ENCODE measurements at regions not wholly inside any gene's neighbourhood (a gene's known extent, or its start where the extent isn't known, plus 50 kb on each side); places are given as distances from the start of the nearest gene placed in this dataset.
A peak's percentile ranks its signal among the peaks of the same experiment; 100 is the strongest.

DNA sequence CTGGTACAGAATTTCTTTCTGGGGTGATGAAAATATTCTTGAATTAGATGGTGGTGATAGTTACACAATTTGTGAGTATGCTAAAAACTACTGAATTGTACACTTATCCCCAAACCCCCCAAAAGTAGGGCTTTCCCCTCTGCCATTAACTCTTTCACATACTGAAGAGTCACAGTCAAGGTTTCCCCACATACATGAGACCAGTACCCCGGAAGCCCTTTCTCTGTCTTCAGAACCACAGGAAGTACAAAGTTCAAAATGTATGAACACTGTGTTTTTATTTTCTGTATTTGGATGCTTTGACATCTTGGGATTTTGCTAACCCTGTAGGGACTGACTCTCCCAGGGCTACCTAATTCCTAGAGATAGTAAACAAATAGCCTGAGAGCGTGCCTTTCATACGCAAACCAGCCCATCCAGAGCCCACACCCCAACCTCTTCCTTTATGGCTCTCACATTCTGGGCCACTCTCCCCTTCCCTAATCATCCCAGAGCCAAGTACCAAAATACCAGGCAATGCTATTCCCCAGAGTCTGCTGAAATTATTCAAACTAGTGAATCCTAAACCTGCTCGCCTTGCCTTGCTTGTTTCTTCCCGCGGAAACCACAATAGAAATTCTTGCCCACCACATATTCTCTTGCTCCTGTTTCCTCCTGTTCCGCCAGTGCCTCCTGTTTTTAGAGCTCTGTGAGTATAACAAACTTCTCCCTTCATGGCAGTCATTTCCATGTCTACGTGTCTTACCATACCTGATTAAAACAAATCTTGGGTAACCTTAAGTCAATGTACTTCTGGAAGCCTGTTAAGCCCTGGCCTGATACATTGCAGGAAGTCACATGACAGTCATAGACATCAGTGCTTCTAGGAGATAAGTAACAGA, 524.8 kb downstream of the FUT8 start:
- DNase-seq, result no peak

GRCh38 chr14:65937960-65938316, 525.4 kb downstream of the FUT8 start:
- no peak for DNase-seq

DNA sequence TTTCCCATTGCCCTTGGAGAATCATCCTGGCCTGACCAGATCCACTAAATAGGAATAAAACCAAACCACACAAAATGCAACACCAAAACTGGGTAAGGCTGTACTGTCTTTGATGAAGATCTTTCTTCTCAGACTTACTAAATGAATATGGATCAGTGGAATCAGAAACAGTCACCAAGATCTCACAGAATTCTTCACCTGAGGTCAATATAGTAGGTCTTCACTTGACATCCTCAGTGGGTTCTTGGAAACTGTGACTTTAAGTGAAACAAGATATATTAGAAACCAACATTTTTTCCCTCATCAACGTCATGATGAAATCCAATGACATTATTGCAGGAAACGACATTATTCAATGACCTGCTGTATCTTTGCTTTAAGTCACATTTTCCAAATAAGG, 526.2 kb downstream of the FUT8 start:
- DNase-seq, result no peak

- DNase-seq, result no peak
These were observed 526.7 kb downstream of the FUT8 start for GRCh38 chr14:65939184-65939583.

GRCh38 chr14:65940056-65940735, 527.7 kb downstream of the FUT8 start:
- no peak for DNase-seq

- no peak for DNase-seq
These were observed 528.6 kb downstream of the FUT8 start for GRCh38 chr14:65941091-65941490.

DNA sequence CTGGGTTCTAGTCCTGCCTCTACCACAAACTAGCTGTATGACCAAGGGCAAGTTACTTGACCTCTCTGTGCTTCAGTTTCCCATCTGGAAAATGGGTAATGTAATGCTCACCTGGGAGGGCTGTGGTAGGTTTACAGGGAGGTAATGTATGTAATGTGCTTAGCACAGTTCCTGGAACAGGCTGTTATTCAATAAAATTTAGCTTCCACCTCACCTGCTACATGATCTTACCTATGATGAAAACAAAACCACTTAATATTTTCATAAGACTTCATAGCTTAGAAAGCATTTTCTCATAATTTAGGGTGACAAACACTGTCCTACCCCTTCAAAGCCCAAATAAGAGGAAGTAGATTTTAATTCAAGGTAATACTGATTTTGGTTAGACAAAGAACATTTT, 530.6 kb downstream of the FUT8 start:
- no peak for DNase-seq

DNA sequence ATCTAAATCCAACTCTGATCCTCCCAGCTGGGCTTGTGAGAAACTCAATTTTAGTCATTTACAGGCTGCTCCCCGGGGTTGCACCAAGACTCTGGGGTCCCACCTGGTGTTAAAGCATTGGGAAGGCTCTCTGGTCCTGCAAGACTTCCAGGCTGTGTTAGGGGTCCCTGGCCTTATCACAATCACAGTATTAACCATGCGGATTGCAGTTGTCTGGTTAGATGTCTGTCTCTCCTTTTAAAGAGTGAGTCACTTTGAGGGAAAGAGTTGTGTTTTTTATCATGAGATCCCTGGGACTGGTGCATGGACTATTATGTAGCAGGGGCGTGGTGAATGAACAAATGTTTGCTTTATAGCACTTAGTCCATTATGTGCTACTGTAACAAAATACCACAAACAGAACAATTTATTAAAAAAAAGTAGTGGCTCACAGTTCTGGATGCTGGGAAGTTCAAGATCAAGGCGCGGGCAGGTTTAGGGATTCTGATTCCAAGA, 531.4 kb downstream of the FUT8 start:
- DNase-seq, result no peak

- no peak for DNase-seq
These were observed 532.8 kb downstream of the FUT8 start for GRCh38 chr14:65945327-65945726.

DNA sequence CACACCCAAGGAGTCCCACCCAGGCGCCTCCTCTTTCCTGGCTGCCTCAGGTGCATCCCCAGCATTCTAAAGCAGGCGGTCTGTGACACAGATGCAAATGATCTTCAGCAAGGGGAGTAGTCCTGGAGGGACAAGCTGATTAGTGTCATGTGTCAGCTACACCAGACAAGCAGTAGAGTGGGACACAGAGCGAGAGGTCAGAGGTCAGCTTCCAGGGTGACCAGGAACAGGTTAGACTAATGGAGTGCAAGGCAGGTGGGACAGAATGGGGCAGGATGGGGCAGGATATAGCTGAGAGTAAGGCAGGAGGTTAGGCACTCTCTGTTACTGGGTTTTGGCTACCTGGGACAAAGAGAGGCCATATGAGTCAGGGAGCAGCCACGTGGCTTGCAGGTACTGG, 534.0 kb downstream of the FUT8 start:
- no peak for DNase-seq

DNA sequence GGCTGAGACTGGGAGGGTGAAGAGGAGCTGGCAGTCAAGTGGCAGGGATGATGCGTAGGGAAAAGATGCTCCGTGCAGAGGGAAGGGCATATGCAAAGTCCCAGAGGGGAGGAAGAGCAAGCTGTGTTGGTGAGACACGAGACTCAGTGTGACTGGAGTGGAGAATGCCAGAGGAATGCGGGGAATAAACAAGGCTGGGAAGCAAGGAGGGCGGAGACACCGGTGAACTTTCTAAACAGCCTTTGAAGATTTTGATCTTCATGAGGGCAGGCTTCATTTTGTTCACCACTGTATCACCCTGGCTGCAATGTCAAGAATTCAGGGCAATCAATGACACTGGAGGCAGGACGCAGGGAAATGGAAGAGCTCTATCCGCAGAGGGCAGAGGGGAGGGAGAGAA, 535.8 kb downstream of the FUT8 start:
- no peak for DNase-seq

- DNase-seq, result no peak
These were observed 536.3 kb upstream of the CCDC196 start for GRCh38 chr14:65949711-65950516.

DNA sequence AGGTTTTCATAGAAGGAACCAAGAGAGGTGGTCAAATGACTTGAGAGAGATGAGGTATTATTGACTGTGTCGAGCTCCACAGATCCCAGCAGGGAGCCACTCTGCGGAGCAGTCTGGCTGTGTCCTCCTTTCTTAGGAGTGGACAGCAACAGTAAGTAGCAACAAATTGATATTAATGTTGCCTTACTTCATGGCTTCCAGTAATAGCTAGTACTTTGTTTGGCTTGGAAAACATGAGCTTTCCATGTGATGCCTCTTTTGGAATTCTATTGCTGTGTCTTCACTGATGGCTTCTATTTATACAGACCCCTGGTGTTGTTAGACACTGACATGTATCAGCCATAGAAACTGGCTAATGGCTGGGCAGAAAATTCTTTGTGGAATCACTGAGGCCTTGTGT, 531.2 kb upstream of the CCDC196 start:
- no peak for DNase-seq

GRCh38 chr14:65957631-65958205, 528.5 kb upstream of the CCDC196 start:
- DNase-seq, result no peak

GRCh38 chr14:65958664-65959562, 527.3 kb upstream of the CCDC196 start:
- DNase-seq, result peak; percentile 24

DNA sequence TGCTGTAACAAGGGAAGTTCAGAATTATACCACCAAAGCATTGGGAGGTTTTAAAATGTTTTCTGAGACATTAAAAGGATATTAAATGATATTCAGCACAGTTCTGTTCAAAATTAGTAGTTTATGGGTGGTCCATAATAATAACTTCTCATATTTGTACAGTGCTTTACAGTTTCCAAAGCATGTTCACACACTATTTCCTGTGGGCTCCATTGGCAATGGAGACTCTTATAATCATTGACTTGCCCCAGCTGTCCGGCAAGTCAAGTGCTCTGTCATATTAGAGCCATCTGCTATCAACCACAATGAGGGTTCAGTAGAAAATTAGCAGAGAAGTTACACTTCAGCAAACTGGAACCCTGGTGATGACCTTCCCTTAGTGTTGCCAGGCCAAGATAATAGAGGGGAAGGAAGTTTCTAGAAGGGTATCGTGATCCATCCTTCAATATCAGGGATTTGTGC, 526.6 kb upstream of the CCDC196 start:
- no peak for DNase-seq

GRCh38 chr14:65961004-65961403, 525.2 kb upstream of the CCDC196 start:
- DNase-seq, result peak; percentile 47

DNA sequence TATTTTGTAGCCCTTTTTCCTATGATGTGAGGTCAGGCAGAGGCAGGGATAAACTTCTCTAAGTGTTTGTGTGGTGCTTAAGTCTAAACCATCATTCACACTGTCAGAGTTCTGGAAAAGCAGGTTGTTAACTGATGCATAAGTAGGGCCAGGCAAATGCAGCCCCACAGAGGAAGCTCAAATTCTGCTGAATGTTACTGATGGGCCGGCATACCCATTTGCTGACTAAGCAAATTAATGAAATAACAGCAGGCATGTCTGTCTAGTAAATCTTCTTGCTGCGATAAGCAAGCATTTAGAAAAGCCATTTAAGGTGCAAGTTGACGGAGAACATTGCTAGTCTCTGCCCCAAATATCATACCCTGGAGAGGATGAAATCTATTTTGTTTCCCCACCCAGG, 523.2 kb upstream of the CCDC196 start:
- no peak for DNase-seq

DNA sequence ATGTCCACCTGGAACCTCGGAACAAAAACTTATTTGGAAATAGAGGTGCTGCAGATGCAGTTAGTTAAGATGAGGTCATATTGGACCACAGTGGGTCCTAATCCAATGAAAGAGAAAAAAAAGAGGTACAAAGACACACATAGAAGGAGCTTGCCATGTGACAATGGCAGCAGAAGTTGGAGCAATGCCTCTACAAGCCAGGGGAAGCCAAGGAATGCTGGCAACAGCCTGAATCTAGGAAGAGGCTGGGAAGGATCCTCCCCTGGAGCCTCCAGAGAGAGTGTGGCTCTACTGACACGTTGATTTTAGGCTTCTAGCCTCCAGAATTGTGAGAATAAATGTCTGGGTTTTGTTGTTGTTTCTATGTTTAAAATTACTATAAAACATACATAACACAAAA, 521.8 kb upstream of the CCDC196 start:
- no peak for DNase-seq

GRCh38 chr14:65966188-65966587, 520.0 kb upstream of the CCDC196 start:
- no peak for DNase-seq

DNA sequence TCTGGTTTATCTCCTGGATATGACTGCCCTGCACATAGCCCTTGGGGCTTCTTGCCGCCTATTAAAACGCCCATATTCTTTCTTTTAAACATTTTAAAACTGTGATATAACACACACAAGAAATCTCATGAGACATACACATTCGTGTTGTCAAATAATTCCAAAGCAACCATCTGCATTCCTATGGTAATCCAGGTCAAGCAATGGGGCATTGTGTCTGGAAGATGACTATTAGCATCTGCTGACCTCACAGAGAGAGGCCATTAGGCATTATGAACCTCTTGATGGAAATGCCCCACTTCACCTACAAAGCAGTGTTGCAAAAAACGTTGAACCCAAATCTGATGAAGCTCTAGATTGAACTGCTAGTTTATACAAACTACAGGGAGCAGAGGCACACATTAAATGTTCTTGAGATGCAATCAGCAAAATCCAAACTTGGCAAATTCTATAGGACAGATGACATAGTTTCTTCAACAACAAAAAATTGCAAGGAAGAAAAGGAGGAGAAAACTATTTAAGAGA, 513.8 kb upstream of the CCDC196 start:
- no peak for DNase-seq

DNA sequence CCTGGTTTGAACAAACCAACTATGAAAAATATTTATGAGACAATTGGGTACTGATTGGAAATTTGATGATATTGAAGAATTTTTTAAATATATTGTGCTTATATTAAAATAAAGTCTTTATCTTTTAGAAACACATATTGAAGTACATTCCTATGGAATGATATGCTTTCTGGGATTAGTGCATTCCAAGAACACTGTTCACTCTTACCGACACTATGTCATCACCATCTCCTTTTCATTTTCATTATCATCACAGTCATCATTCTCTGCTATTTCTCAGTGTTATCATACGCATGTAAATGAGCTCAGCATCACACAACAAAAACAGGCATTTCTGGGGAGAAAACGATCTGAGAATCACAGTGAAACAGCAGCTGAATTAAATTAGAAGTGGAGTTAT, 513.3 kb upstream of the CCDC196 start:
- DNase-seq, result no peak

Measured in central memory CD4-positive, alpha-beta T cell (primary cell).